Cardiac fibroblast (primary cell): ENCODE measurements at regions not wholly inside any gene's neighbourhood (a gene's known extent, or its start where the extent isn't known, plus 50 kb on each side); places are given as distances from the start of the nearest gene placed in this dataset.

Source experiments
- DNase-seq, 2 donors: peaks; one replicate each; pipeline versions ENCODE4 v3.0.0 to v3.0.0-alpha.2; 2010; ENCODE audit warnings: low read depth in 2 of 2
- H3K4me3 ChIP-seq, 2 donors: replicated peaks in 1 of 2; 1 replicate in 1 of 2; 2 replicates in 1 of 2; pipeline ENCODE4 v1.5.1; 2011; ENCODE audit warnings: low read depth in 2 of 2, low read length in 2 of 2, mild to moderate bottlenecking in 2 of 2, moderate library complexity in 1 of 2
- TF ChIP-seq, protein P1 (sequence below): IDR thresholded peaks from one replicate; pipeline ENCODE4 v1.5.1; 2011; ENCODE audit warnings: low read depth, mild to moderate bottlenecking, low read length, inconsistent platforms

DNA sequence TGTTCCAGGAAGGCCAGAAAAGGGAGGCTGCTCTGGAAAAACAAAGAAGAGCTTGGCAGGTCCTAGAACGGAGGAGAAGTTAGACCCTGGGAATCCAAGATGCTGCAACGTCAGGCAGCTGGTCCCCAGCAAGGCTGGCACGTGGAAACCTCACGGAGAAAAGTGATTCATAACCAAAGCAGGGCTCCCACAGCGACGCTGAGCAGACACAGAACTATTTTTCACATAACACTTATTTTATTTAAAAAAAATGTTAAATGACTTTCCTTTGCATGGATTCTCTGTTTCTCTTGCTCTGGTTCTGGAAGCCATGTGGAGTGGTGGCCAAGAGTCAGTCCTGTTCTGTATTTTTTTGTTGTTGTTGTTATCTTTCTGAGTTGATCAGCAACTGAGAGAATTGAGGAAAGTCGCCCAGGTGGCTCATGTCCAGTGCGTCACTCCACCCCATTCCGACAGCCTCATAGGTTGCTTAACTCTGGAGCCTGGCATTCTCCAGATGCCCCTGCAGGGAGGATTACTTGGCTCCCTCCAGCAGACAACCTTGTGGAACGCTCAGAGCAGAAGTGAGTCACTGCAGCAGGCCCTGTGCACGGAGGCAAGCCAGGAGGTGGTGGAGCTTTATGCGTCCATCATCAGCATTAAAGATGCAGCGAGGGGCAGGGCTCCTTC, 229.9 kb upstream of the HDAC4 start:
- no peak overlapping the region for H3K4me3 ChIP-seq
- peak; percentile 47 to 89 for DNase-seq
- TF ChIP-seq, protein P1, sequence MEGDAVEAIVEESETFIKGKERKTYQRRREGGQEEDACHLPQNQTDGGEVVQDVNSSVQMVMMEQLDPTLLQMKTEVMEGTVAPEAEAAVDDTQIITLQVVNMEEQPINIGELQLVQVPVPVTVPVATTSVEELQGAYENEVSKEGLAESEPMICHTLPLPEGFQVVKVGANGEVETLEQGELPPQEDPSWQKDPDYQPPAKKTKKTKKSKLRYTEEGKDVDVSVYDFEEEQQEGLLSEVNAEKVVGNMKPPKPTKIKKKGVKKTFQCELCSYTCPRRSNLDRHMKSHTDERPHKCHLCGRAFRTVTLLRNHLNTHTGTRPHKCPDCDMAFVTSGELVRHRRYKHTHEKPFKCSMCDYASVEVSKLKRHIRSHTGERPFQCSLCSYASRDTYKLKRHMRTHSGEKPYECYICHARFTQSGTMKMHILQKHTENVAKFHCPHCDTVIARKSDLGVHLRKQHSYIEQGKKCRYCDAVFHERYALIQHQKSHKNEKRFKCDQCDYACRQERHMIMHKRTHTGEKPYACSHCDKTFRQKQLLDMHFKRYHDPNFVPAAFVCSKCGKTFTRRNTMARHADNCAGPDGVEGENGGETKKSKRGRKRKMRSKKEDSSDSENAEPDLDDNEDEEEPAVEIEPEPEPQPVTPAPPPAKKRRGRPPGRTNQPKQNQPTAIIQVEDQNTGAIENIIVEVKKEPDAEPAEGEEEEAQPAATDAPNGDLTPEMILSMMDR: no peak

DNA sequence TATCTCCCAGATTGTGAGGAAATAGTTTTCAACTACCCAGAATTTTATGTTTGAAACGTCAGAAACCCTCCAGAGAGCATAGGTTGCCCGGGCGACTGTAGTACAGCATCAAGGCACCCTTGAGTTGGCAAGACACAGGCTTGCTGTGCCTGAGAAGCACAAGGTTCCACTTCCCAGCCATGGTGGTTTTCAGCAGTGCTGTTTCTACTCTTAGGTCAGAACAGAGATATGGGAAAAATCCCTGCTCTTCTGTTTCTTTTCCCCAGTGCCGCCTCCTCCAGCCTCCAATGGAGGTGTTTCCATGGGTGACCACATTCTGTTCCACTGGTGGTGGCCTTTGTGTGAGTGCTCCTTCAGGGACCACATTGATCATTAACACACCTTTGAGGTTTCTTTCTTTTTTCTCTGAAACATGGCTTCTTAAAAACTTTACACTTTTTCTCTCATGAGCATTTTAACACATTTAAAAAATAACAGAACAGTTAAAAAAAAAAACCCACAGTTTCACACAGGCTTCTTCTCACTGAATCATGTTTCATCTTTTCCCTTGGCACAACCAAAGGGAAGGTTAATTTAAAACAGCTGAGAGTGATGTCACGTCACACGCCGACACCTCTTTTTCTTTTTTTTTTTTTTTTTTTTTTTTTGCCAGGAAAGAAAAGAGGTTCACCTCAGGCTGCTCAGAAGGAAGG, 229.3 kb upstream of the HDAC4 start:
- peak in 1 of 2 donors; percentile 28 for DNase-seq
- no peak overlapping the region for H3K4me3 ChIP-seq
- TF ChIP-seq, protein P1: no peak

DNA sequence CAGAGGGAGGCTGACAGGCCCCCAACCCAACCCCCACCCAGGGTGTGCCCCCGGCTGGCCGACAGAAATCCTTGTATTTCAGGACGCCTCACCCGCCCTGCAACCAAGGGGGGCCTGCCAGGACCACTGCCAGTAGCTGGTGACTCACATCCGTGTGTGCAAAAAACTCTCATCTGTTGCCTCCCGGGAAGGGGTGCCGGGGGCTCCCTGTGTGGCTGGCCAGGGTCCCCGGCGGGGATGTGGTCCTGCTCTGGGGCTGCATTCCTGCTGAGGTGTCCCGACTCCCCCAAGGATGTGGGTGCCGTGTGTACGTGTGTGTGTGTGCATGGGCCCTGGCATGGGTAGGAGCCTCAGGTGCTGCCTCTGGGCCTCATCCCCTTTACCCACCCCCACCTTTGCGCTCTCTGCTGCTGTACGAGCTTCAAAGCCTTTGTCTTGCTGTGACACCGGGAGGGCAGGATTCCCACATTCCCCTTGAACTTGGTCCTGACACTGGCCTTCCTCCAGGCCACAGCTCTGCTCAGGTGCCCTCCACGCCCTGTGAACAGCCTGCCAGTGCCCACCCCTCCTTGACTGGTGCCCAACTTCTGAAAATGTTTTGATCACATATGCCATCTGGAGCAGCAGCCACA, 226.3 kb upstream of the HDAC4 start:
- peak in 1 of 2 donors; percentile 9 for DNase-seq
- H3K4me3 ChIP-seq: no peak overlapping the region
- TF ChIP-seq, protein P1: no peak

DNA sequence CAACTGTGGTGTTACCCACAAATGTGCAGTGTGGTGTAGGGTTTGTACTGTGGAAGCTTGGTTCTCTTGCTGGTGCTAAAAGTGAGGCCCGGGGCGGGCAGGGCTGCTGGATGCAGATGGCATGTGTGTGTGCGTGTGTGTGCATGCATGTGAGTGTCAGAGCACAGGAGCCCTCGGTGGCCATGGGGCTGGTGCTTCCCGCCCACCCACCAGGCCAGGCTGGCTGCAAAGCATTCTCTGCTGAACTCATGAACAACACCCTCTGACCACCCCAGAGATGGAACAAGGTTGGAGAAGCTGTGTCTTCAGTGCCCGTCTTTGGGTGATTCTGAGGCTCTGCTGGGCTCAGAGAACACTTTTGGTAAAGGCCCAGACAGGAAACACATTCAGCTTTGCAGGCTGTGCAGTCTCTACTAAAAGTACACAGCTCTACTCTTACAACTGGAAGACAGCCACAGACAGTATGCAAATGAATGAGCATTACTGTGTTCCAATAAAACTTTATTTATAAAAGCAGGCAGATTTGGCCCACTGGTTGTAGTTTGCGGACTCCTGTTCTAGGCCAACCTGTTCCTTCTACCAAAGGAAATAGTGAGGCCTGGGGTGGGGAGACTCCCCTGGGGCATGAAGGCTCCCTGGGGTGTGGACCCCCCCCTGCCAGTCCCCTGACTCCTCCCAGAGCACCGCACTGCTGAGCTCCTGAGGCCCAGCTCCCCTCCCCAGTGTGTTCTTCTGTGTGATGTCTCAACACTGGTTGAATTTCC, 225.3 kb upstream of the HDAC4 start:
- TF ChIP-seq, protein P1: no peak
- no peak for DNase-seq
- H3K4me3 ChIP-seq: no peak overlapping the region

DNA sequence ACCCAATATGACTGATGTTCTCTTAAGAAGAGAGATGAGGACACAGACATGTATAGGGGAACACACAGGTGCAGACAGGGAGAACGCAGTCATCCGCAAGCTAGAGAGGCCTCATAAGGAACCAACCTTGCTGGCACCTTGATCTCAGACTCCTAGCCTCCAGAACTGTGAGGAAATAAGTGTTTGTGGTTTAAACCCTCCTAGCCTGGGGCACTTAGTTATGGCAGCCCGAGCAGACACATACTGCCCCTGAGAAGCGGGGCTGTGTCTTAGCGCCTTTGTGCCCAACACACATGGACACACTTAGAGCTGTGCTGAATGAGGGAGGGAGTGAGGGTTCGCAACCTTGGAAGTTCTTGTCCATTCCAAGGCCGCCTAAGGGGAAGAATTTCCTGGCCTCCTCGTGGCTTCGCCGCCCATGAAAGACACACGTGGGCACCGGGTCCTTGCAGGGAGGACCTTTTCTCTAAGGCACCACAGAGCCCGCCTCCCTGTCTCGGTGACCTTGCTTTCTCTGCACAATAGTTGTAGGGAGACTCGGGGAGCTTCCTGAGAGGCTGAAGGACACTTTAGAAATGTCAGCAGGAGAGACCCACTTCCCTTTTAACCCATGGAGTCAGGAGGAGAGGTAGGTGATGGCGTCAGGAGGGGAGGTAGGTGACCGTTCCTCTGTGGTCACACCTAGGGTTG, 224.5 kb upstream of the HDAC4 start:
- no peak for DNase-seq
- no peak overlapping the region for H3K4me3 ChIP-seq
- TF ChIP-seq, protein P1: no peak

DNA sequence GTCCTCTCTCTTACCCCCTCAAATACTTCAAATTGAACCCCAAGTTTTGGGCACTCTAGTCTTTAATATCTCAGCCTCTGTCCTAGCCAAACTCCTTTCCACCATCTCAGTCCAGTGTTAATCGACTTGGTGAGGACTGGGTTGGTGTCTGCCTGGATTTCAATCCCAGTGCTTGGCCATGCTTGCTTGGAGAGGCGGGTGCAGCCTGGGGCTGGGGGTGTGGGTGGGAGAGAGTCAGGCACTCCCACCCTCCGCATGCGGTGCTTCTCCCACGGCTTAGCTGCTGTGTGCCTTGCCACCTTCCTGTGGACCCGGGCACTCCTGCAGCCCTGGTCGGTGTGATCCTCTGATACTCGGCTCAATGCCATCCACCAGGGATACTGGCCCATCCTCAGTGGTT, 220.8 kb upstream of the HDAC4 start:
- DNase-seq: no peak
- no peak overlapping the region for H3K4me3 ChIP-seq
- TF ChIP-seq, protein P1: no peak
